HG03045 (cell line): ENCODE measurements at regions not wholly inside any gene's neighbourhood (a gene's known extent, or its start where the extent isn't known, plus 50 kb on each side); places are given as distances from the start of the nearest gene placed in this dataset.

Source experiments
- ATAC-seq: cut with Tn5 transposase; IDR thresholded peaks from one replicate; pipeline ENCODE4 v1.9.1; 2021; ENCODE audit warnings: mild to moderate bottlenecking, moderate library complexity; ENCODE audit not compliant: unreplicated experiment

DNA sequence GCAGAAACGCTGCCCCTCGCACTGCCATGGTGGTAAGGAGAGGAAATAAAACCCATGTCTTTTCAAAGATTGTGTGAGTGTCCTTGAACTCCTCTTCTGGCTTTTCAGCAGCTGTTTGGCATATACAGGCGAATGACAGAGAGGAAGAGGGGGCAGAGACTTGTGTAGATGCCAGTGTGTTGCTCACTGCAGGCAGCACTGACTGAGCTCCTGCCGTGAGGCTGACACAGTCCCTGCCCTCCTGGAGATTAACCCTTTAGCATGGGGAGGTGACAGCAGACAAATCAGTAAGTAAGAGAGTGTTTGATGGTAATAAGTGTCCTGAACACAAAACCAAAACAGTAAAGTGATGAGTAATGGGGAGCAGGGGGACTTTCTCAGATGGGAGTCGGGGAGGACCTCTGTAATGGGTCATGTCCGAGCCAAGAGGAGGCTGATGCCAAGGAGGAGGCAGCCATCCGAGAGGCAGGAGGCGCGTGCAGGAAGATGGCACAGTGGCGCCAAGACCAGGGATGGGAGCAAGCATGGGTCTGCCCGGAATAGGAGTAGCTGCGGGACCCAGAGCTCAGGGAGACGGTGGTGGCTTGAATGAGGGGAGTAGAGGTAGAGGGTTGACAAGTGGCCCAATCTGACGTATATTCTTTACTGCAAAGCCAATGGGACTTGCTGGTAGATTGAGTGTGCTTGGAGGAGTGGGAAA lies 182.2 kb downstream of the FOXO1 start:
- no peak for ATAC-seq

DNA sequence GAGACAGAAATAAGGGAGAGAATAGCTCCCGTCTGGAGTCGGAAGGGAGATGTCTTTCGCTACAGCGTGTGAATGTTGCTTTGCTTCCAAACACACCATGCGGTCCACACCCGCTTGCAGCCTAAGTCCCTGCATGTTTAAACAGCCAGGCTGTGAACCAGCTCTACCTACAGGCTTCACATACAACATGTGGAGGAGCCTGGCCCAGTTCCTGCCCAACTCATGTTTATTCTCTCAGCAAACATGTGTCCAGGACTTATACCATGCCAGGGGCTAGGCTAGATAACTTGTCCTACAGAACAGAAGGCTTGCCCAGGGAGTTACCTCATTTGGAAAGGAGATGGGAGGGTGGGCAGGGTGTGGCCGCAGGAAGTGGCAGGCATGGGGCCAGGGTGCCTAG lies 181.5 kb downstream of the FOXO1 start:
- ATAC-seq, result no peak

DNA sequence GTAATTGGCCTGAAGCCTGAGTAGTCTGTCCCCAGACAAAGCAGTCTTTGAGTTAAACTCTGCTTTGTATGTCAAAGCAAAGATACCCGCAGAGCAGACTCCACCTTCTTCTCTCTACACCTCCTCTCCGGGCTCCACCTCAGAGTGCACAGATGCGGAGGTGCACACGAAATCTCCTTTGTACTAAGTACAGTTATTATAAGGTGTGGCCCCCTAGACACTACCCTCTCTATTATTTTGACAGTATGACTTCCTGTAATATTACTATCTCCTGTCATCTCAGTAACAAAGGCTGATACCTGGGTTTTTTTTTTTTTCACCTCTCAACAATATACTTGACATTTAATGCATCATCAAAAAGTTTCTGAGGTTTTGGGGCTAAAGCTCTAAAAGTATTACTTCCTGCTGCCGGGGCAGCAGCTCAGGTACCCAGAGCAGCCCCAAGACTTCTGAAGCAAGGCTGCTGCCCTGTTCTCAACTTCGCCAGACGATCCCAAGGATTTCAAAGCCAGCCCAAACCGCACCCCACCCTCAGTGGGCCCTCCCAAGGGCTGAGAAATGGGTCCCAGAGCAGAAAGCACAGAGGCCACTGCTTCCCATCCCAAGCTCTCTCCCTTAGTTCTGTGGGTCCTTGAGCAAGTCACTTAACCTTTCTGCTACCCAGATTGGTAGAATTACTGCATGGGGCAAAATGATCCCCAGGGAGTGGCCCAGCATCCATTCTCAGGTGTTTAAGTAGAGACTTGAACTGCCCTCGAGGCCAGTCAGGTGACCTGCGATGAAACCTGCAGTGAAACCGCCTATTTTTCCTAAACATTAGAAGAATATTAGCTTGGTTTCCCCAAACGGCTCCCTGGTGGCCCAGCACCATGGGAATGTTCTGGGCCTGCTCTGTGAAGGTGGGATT lies 180.6 kb downstream of the FOXO1 start:
- ATAC-seq, result no peak

DNA sequence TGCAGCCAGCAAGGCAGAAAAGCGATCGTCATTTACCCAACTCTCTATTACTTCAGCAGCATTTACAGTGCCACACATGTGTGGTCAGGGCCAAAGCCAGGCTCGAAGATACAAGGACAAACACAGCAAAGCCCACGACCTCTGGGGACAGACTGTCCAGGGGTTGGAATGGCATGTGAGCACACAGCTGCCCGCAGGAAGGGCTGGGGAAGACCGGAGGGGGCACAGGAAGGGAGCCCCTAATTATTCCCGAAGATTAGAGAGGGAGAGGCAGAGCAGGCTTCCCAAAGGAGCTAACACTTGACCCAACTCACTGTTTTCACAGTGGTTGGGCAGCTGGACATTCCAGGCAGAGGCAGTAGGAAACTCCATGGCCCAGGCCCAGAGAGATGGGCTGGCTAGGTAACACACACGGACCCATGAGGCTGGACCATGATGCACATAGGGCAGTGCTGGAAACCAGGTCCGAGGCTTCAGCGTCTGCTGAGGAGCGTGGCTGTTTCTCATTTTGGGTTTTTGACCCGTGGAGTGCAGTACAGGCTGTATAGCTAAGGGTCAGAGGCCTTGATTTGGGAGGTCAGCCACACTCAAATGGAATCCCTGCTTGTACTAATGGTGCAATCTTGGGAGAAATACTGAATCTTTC lies 179.8 kb downstream of the FOXO1 start:
- ATAC-seq, result no peak

DNA sequence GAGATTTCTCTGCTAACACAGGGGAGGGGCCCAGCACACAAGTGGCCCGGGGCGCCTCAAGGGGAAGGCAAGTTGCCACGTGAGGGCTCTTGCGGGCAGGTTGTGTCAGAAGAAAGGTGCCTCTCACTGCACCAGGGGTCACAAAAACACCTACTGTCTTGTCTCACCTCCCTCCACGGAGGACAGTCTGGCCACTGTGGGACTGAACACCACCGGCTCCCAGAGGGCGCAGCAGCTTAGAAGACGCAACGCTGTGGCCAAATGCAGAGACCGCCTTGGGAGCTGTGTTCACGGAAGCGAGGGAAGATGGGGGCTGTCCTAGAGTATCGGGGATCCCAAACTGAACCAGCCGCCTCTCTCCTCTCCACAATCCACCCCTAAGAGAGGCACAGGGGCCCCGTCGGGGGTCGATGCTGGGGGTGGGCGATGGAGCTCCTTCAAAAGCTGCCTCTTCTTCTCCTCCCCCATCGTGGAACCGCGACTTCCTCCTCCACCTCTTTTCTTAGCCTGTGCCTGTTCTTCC lies 177.5 kb downstream of the FOXO1 start:
- ATAC-seq, result no peak

DNA sequence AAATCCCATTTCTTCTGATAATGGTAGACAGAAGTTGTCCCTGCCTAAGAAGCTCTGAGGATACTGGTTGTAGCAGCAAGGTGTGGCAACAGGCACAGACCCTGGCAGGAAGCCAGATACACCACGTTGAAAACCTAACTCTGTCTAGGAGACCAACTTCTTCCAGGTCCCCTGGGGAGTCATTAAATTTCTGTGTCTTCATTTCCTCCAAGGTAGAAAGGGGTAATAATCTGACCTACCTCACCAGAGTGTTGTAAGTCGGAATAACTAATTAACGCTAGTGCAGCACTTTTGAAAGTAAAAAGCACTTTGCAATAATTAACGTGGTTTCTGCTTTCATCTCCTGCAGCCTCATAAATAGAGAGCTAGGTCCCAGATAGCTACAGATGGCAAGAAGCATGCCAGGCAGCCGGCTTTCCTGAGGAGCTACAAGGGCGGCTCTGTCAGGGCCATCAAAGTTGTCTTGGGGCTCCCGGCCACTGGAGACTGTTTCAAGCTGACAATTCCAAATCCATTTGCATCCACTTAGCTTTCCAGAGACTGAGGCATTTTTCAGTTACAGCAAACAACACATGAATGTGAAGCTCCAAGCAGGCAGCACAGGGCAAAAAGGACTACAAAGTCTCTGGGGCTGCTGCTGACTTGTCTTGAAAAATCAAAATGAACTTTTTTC lies 176.2 kb downstream of the FOXO1 start:
- no peak for ATAC-seq

DNA sequence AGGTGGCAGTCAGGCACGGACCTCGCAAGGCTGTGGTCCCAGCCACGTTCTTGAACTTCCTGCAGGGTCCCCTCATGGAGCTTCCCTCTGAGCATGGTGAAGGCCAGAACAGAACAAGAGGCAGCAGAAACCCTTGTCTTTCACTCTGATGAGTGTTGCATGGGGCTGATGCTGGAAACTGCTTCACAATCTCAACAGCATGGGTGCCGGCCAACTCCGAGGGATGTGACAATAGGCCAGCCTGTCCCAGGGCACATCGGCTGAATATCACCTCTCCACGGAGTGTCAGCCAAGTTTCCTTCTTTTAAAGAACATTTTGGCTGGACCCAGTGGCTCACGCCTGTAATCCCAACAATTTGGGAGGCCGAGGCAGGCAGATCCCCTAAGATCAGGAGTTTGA lies 173.9 kb downstream of the FOXO1 start:
- no peak for ATAC-seq

DNA sequence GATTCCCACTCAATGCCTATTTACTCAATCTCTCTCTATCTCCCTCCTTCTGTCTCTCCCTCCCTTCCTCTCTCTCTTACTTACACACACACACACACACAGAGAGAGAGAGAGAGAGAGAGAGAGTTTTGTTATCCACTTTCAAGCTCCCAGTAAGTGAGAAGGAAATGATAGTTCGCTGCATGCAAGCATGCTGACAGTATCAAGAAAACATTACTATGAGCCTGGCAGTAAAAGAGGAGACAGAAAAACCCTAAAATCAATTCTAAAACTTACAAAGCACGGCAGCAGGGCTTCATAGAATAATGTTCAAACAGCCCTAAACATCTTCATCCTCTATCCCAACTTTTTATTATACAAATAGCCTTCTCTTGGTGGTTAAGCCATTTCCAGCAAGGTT lies 171.9 kb downstream of the FOXO1 start:
- ATAC-seq, result no peak

DNA sequence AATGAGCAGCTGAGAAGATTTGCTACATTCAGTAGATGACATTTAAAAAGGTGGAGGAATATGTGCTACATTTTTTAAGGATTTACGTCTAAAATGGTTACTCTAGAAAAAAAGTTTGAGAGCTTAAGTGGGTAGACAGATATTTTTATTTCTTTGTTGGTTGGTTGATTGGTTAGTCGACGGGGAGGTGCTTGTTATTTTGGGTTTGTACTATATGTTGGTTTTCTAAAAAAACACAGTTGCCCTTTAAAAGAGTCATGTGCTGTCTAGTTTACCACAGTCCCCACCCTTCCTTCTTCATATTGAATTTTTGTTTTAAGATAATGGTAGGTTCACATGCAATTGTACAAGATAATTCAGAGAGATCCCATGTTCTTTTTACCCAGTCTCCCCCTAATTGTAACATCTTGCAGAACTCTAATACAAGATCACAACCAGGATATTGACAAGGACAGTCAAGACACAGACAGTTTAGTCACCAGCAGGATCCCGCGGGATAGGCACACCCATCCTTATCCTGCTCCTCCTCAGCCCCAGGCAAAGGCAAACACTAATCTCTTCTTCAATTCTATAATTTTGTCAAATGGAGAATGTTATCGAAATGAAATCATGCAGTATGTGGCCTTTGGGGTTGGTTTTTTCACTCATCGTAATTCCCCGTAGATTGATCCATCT lies 171.4 kb downstream of the FOXO1 start:
- ATAC-seq, result no peak

DNA sequence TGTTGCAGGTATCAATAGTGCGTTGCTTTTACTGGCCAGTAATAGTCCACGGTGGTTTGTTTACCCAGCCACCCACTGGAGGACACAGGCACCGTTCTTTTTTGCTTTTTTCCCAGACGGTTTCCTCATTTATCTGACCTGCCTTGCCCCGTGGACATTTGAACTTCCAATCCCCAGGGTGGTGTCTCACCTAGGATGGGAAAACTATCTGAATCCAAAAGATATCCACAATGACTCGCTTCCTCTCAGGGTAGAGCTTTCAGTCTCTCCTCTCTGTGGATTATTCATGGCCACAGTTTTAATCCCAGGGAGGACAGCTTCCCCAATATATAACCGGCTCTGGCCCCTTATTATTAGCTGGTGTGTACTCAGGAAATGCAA lies 170.8 kb downstream of the FOXO1 start:
- no peak for ATAC-seq

DNA sequence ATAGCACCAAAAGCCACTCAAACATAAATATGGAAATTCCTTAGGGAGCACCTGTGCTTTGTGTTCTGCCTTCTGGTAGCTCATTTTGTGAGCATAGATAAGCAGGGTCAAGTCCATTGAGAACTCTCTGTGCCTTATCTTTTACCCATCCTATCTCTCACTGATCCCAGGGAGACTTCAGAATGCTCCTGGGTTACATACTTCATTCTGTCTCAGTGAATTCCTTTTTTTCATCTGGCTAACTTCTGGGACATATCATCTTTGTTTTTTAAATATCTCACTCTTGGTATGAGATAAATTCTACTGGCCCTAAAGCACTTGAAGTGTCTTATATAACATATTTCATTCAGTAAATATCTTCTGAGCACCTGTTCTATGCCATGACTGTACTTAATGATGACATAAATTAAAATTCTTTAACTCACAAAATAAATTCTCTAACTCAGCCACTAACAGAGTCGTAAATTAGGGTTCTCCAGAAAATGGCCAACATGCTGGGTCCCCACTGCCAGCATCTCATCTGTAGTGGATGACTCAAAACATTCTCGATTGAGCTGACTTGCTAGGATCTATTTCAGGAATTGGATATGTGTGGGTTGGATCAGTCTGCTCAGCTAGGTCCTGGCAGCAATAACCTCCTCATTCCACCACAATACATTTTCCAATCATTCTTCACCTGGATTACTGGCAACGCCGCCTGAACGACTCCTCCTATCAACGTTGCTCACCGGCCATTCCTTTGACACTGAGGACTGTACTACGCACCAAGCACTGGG lies 170.2 kb downstream of the FOXO1 start:
- no peak for ATAC-seq

DNA sequence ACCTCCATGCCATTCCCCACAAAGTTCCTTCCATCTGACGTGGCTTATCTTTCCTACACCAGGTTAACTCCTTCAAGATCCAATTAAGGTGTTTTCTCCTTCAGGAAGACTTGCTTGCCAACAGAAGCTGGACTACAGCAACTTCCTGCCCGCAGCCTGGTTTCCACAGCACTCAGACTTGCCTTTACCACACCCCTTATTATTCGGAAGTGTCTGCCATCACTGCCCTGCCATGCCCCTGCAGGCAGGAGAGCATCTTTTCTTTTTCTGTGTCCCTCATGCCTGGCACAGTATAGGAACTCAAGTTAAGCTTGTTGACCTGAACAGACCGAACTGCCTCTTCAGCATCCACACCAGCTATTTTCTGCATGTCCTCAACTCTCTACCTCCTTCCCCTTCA lies 168.0 kb downstream of the FOXO1 start:
- no peak for ATAC-seq

DNA sequence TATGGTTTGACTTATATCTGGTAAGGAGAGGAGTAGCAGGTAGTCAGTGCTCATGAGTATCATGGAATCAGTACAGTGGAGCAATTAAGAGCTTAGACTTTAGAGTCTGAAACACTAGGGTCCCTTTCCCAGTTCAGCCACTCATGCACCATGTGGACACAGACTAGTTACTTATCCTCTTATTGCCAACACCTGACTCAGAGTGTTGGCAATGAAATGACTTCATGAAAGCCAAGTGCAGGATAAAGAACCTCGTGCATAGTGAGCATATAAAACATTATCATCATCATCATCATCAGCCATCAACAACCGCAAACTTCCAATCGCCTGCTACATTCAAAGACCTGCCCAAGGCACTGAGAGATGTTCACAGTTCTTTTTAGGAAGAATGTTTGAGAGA lies 164.2 kb downstream of the FOXO1 start:
- ATAC-seq, result no peak

DNA sequence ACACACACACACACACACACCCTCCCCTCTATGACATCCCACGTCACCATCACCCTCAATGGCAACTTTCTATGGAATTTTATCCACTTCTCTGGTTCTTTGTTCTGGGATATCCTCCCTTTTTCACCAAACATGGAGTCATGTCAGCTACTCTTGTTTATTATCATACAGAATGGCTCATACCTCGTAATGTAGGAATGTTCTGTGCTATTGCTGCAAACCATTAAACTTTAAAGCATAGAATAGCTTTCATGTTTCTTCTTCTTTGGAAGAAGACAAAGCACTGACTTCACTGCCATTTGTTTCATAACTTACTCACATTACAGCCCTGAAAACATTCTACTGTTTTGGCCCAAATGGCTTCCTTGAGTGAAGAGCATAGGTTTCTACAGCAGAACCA lies 163.4 kb downstream of the FOXO1 start:
- no peak for ATAC-seq

DNA sequence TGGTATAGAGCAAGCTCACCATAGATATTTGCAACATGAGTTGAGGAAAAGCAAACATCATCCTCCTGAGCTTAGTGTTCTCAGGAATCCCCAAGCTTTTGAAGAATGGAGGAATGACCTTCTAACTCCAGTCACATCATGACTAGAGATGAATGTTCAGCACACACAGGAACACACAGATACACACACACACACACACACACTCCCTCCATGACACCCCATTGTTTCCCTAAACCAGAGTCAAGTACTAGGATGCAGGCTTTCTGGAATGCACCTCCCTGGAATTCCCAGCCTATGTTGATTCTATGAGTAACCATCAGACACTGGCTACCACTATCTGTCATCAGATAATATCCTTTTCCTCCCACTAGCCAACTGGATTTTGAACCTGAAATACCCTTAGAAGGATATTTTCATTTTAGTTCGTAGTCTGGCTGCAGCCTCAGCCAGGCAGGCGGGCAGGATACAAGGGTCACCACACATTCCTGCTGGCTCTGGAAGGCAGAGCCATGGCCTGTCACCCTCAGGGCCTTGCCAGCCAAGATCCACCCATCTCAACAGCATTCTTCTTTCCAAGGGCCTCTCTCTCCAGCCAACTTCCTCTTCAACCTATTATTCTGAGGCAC lies 162.4 kb downstream of the FOXO1 start:
- no peak for ATAC-seq

DNA sequence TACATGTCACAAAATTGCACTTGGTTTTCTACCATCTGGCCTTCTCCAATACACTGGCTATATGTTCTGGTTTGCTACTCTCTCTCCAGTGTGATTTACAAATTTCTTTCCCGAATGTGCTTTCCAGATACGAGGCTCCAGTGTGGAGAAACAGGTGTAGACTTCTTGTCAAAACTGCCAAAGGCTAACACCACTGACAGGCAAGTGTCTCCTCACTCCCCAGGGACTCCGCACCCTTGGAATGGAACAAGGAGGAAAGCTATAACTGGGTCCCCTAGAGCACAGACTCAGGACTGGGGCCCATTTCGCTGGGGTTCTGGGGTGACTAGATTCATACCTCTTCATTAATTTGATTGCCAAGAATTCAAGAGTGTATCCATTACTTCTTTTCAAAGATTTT lies 161.8 kb downstream of the FOXO1 start:
- no peak for ATAC-seq

DNA sequence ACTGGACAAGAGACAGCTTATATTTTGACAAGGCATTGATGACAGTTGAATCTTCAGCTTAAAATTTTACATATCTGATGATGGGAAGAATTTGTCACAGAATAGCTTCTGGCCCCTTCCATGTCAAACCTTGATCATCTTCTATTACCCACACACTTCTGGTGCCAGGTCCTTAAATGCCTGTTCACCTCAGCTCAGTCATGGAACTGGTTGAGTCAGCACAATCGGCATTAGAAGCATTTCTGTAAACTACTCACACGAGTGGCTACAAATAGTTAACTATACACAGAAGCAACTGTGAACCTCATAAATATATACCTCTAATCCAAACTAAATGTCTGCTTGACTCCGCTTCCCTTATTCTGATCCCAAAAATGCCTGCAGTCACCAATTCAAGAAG lies 161.2 kb downstream of the FOXO1 start:
- no peak for ATAC-seq
